H9 (cell line): ENCODE measurements at regions not wholly inside any gene's neighbourhood (a gene's known extent, or its start where the extent isn't known, plus 50 kb on each side); places are given as distances from the start of the nearest gene placed in this dataset.

Experiments used
- DNase-seq: peaks from one replicate; pipeline ENCODE4 v3.0.0-alpha.2; 2017
- H2AFZ ChIP-seq: one replicate; pipeline ENCODE4 v1.6.1; 2013; ENCODE audit warnings: mild to moderate bottlenecking, low read length, control low read depth, moderate library complexity
- H2AK5ac ChIP-seq: 2 replicates; pipeline ENCODE4 v1.6.1; 2013; ENCODE audit warnings: low read length, control low read depth, mixed read lengths; ENCODE audit not compliant: insufficient read length
- H2BK120ac ChIP-seq: one replicate; pipeline ENCODE4 v1.6.1; 2013; ENCODE audit warnings: low read depth, mild to moderate bottlenecking, low read length, control low read depth, inconsistent platforms; ENCODE audit not compliant: poor library complexity, severe bottlenecking
- H2BK12ac ChIP-seq: 2 replicates; pipeline ENCODE4 v1.6.1; 2013; ENCODE audit warnings: low read length, control low read depth, mixed read lengths, low read depth; ENCODE audit not compliant: insufficient read length
- H2BK15ac ChIP-seq: 2 replicates; pipeline ENCODE4 v1.6.1; 2013; ENCODE audit warnings: low read depth, low read length, control low read depth
- H2BK20ac ChIP-seq: one replicate; pipeline ENCODE4 v1.6.1; 2013; ENCODE audit warnings: low read depth, mild to moderate bottlenecking, low read length, control low read depth, inconsistent platforms; ENCODE audit not compliant: poor library complexity, severe bottlenecking
- H2BK5ac ChIP-seq: 2 replicates; pipeline ENCODE4 v1.6.1; 2013; ENCODE audit warnings: low read length, control low read depth, mixed read lengths; ENCODE audit not compliant: insufficient read length
- H3K14ac ChIP-seq: 2 replicates; pipeline ENCODE4 v1.6.1; 2013; ENCODE audit warnings: low read length, control low read depth; ENCODE audit not compliant: insufficient read depth
- H3K18ac ChIP-seq: 2 replicates; pipeline ENCODE4 v1.6.1; 2013; ENCODE audit warnings: low read depth, mild to moderate bottlenecking, mixed read lengths, low read length, control low read depth; ENCODE audit not compliant: insufficient read length
- H3K23ac ChIP-seq: 2 replicates; pipeline ENCODE4 v1.6.1; 2013; ENCODE audit warnings: low read length, control low read depth, mixed read lengths, low read depth; ENCODE audit not compliant: insufficient read length
- H3K23me2 ChIP-seq: 2 replicates; pipeline ENCODE4 v1.6.1; 2013; ENCODE audit warnings: low read depth, mild to moderate bottlenecking, mixed read lengths, low read length, control low read depth; ENCODE audit not compliant: insufficient read length, poor library complexity, severe bottlenecking
- H3K27ac ChIP-seq: 2 replicates; pipeline ENCODE4 v1.5.1; 2013; ENCODE audit warnings: low read length, control low read depth, mixed read lengths, low read depth; ENCODE audit not compliant: insufficient read length
- H3K27me3 ChIP-seq: 2 replicates; pipeline ENCODE4 v1.6.1; 2013; ENCODE audit warnings: low read length, control low read depth, inconsistent platforms; ENCODE audit not compliant: insufficient read depth
- H3K4ac ChIP-seq: 2 replicates; pipeline ENCODE4 v1.6.1; 2013; ENCODE audit warnings: low read depth, mild to moderate bottlenecking, control low read depth, inconsistent platforms, low read length, moderate library complexity
- H3K4me1 ChIP-seq: 2 replicates; pipeline ENCODE4 v1.6.1; 2013; ENCODE audit warnings: low read length, control low read depth, inconsistent platforms; ENCODE audit not compliant: insufficient read depth
- H3K4me2 ChIP-seq: 2 replicates; pipeline ENCODE4 v1.6.1; 2013; ENCODE audit warnings: low read length, control low read depth, mixed read lengths; ENCODE audit not compliant: insufficient read length, insufficient read depth
- H3K56ac ChIP-seq: 2 replicates; pipeline ENCODE4 v1.6.1; 2013; ENCODE audit warnings: low read depth, mild to moderate bottlenecking, mixed read lengths, low read length, control low read depth; ENCODE audit not compliant: insufficient read length
- H3K79me1 ChIP-seq: 2 replicates; pipeline ENCODE4 v1.6.1; 2013; ENCODE audit warnings: low read depth, mild to moderate bottlenecking, moderate library complexity, low read length, control low read depth, inconsistent platforms; ENCODE audit not compliant: insufficient read depth, poor library complexity, severe bottlenecking
- H3K79me2 ChIP-seq: 2 replicates; pipeline ENCODE4 v1.6.1; 2013; ENCODE audit warnings: low read length, control low read depth, inconsistent platforms; ENCODE audit not compliant: insufficient read depth
- H3K9ac ChIP-seq: 2 replicates; pipeline ENCODE4 v1.6.1; 2013; ENCODE audit warnings: low read length, control low read depth, mixed read lengths; ENCODE audit not compliant: insufficient read length; ENCODE audit errors: extremely low read depth
- H3K9me3 ChIP-seq: one replicate; pipeline ENCODE4 v1.6.1; 2013; ENCODE audit warnings: low read depth, low read length, inconsistent platforms; ENCODE audit not compliant: control insufficient read depth
- H3T11ph ChIP-seq: one replicate; pipeline ENCODE4 v1.6.1; 2013; ENCODE audit warnings: mild to moderate bottlenecking, low read length, control low read depth, inconsistent platforms
- H4K20me1 ChIP-seq: one replicate; pipeline ENCODE4 v1.6.1; 2013; ENCODE audit not compliant: control insufficient read depth, insufficient read length, insufficient read depth
- H4K5ac ChIP-seq: 2 replicates; pipeline ENCODE4 v1.6.1; 2013; ENCODE audit warnings: low read depth, mild to moderate bottlenecking, mixed read lengths, low read length, control low read depth; ENCODE audit not compliant: insufficient read length
- H4K8ac ChIP-seq: replicated peaks from 2 replicates; pipeline ENCODE4 v1.6.1; 2013; ENCODE audit warnings: low read length, control low read depth, mixed read lengths, low read depth; ENCODE audit not compliant: insufficient read length
- H4K91ac ChIP-seq: 2 replicates; pipeline ENCODE4 v1.6.1; 2013; ENCODE audit warnings: low read depth, mild to moderate bottlenecking, moderate library complexity, mixed read lengths, low read length, control low read depth; ENCODE audit not compliant: insufficient read length
- H3K27ac Mint-ChIP-seq, 3 experiments: 2 replicates in 2 of 3; 3 replicates in 1 of 3; pipeline ENCODE4 v1.8.0; 2020 to 2021; ENCODE audit warnings: mixed read lengths in 3 of 3, mild to moderate bottlenecking in 1 of 3, moderate library complexity in 1 of 3
- H3K27me3 Mint-ChIP-seq: 2 replicates; pipeline ENCODE4 v1.8.0; 2021; ENCODE audit warnings: low read depth, mild to moderate bottlenecking, moderate library complexity, mixed read lengths
- H3K36me3 Mint-ChIP-seq, 3 experiments: 2 replicates in 2 of 3; 3 replicates in 1 of 3; pipeline ENCODE4 v1.8.0; 2020 to 2021; ENCODE audit warnings: low read depth in 3 of 3, mixed read lengths in 3 of 3; ENCODE audit not compliant: insufficient read depth in 1 of 3
- H3K4me1 Mint-ChIP-seq, 2 experiments: 2 replicates each; pipeline ENCODE4 v1.8.0; 2020; ENCODE audit warnings: mixed read lengths in 2 of 2
- H3K4me3 Mint-ChIP-seq, 2 experiments: 2 replicates in 1 of 2; 3 replicates in 1 of 2; pipeline ENCODE4 v1.8.0; 2020 to 2021; ENCODE audit warnings: mild to moderate bottlenecking in 2 of 2, mixed read lengths in 2 of 2, moderate library complexity in 1 of 2
- H3K9me3 Mint-ChIP-seq, 2 experiments: 2 replicates in 1 of 2; 3 replicates in 1 of 2; pipeline ENCODE4 v1.8.0; 2020; ENCODE audit warnings: mild to moderate bottlenecking in 2 of 2, mixed read lengths in 2 of 2, moderate library complexity in 1 of 2
- WGBS: extraction: QIAGEN DNeasy Blood & Tissue Kit; methylation state at CpG from one replicate; pipeline ENCODE4 v1.1.7; 2013; ENCODE audit warnings: missing lambda C conversion rate, low lambda C conversion rate, mixed read lengths; ENCODE audit not compliant: insufficient read length; ENCODE audit errors: extremely low coverage; 5-methylcytosine and 5-hydroxymethylcytosine counted together
- TF ChIP-seq, protein P1 (sequence below): fragments of 200-600 bp; sonication (generic); conservative IDR thresholded peaks from 3 replicates; pipeline ENCODE4 v1.8.0; 2021; ENCODE audit warnings: antibody characterized with exemption, mild to moderate bottlenecking

GRCh38 chr21:17414766-17415165, 98.1 kb upstream of the CXADR start:
- Histone ChIP-seq H3K23ac (no peak overlapping the region), H3K18ac (no peak overlapping the region), H4K8ac (no peak overlapping the region), H3K23me2 (no peaks in the 10 kb centered on the region), H3K4ac (no peak overlapping the region), H2BK5ac (no peak overlapping the region), H2AFZ (no peak overlapping the region), H3T11ph (no peak overlapping the region), H4K5ac (no peak overlapping the region), H4K91ac (no peak overlapping the region), H3K9me3 (no peaks in the 10 kb centered on the region), H3K14ac (no peak overlapping the region), H3K27ac (no peak overlapping the region), H3K4me1 (peaks cover 4% of the 10 kb centered on the region; the same call in 1 of the 2 replicates), H2BK15ac (no peak overlapping the region), H3K9ac (no peak overlapping the region), H2AK5ac (no peak overlapping the region), H3K79me1 (no peaks in the 10 kb centered on the region), H4K20me1 (no peaks in the 10 kb centered on the region), H2BK12ac (no peak overlapping the region), H3K56ac (no peak overlapping the region), H3K27me3 (no peaks in the 10 kb centered on the region), H2BK20ac (no peak overlapping the region), H3K4me2 (no peak overlapping the region), H3K79me2 (no peaks in the 10 kb centered on the region), H2BK120ac (no peak overlapping the region)
- H3K27ac Mint-ChIP-seq = no peak overlapping the region
- WGBS = no CpG with 5 or more reads among the region's 1 CpG
- no peaks in the 10 kb centered on the region for H3K27me3 Mint-ChIP-seq
- H3K4me3 Mint-ChIP-seq = no peak overlapping the region
- H3K4me1 Mint-ChIP-seq = peaks cover 12 to 25% of the 10 kb centered on the region in 2 experiments
- H3K9me3 Mint-ChIP-seq = no peaks in the 10 kb centered on the region
- H3K36me3 Mint-ChIP-seq = no peaks in the 10 kb centered on the region
- TF ChIP-seq, protein P1, sequence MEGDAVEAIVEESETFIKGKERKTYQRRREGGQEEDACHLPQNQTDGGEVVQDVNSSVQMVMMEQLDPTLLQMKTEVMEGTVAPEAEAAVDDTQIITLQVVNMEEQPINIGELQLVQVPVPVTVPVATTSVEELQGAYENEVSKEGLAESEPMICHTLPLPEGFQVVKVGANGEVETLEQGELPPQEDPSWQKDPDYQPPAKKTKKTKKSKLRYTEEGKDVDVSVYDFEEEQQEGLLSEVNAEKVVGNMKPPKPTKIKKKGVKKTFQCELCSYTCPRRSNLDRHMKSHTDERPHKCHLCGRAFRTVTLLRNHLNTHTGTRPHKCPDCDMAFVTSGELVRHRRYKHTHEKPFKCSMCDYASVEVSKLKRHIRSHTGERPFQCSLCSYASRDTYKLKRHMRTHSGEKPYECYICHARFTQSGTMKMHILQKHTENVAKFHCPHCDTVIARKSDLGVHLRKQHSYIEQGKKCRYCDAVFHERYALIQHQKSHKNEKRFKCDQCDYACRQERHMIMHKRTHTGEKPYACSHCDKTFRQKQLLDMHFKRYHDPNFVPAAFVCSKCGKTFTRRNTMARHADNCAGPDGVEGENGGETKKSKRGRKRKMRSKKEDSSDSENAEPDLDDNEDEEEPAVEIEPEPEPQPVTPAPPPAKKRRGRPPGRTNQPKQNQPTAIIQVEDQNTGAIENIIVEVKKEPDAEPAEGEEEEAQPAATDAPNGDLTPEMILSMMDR = no peak
- no peak for DNase-seq
